Activated B cell treated with CpG ODN at 0.5 μM for 24 hours (primary cell): ENCODE measurements at regions not wholly inside any gene's neighbourhood (a gene's known extent, or its start where the extent isn't known, plus 50 kb on each side); places are given as distances from the start of the nearest gene placed in this dataset.

Experiments
- ATAC-seq: fragments of 200-7000 bp; cut with Tn5 transposase; one replicate; pipeline ENCODE4 v1.10.0; 2021; ENCODE audit warnings: low read depth, mild to moderate bottlenecking, moderate library complexity
- CTCF ChIA-PET: fragments of 350-600 bp; sonication (Branson Sonifier 250); formaldehyde crosslinking; loops from one replicate; lab custom pipeline; 2021; ENCODE audit warnings: antibody characterized with exemption; lab: Charles Lee
- POLR2A ChIA-PET: fragments of 350-600 bp; sonication (Branson Sonifier 250); formaldehyde crosslinking; loops from one replicate; lab custom pipeline; 2021; ENCODE audit warnings: antibody characterized with exemption; lab: Charles Lee
- DNase-seq: peaks from one replicate; pipeline ENCODE4 v3.0.0; 2022
- H3K27ac Mint-ChIP-seq: one replicate; pipeline ENCODE4 v1.8.0; 2020; ENCODE audit warnings: mixed read lengths
- H3K27me3 Mint-ChIP-seq: one replicate; pipeline ENCODE4 v1.8.0; 2021; ENCODE audit warnings: mixed read lengths
- H3K36me3 Mint-ChIP-seq: one replicate; pipeline ENCODE4 v1.8.0; 2021; ENCODE audit warnings: low read depth, mixed read lengths
- H3K4me1 Mint-ChIP-seq: one replicate; pipeline ENCODE4 v1.8.0; 2021; ENCODE audit warnings: mixed read lengths
- H3K4me3 Mint-ChIP-seq: one replicate; pipeline ENCODE4 v1.8.0; 2020; ENCODE audit warnings: mild to moderate bottlenecking, mixed read lengths
- H3K9me3 Mint-ChIP-seq: one replicate; pipeline ENCODE4 v1.8.0; 2020; ENCODE audit warnings: mixed read lengths
- intact Hi-C: fragments of 100-400 bp; cut with micrococcal nuclease; formaldehyde crosslinking; loops from one replicate; pipeline ENCODE4 v1.15.1; 2024
- TF ChIP-seq, protein P1 (sequence below): fragments of 200-600 bp; IDR thresholded peaks from one replicate; pipeline ENCODE4 v1.8.0; 2022; ENCODE audit warnings: antibody characterized with exemption, mild to moderate bottlenecking

DNA sequence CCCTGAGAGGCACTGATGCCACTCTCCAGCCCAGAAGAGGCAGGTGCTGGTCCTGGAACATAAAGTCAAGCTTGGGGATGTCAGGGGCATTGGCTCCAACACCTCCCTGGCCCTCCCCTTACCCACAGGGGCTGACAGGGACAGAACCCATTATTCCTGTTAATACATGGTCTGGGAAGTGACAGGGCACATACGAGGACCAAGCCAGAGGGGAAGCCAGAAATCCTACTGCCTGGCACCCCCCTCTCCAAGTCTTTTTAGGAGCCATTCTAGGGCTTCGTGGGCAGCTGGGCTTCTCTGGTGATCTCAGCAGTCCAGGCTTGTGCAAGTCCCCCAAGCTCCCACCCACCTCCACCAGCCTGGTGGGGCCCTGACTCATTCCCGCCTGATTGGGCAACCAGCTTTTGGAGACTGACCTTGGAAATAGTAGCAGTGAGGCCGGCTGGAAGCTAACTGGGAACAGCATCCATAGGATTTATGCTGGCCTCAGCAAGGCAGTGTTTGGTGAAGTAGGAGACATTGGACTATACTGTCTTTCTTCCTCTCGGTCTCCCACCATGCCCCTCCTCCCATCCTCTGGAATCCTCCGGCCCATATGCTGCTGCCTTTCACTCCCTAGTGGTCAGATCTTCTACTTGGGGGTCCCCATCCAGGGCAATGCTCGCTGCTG is 86.4 kb upstream of the HK2 start:
- no peak overlapping the region for H3K4me3 Mint-ChIP-seq

DNA sequence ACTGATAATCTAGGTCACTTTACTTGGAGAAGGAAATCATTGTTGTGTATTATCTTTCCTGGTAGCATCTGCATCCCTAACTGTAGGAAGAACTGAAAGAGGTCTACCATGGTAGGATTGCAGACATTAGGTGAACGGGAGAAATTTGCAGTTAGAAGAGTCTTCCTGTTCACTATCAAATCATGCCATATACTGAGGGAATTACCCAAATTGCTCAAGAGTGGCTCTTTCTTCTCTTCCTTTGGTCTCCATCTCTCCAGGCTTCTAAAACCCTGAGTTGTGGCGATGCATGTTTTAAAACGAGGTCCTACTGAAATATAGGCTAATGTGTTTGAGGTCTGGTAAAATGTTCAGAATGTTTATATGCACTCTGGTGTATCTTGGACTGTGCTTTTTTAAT is 85.3 kb upstream of the HK2 start:
- POLR2A ChIA-PET, result no interaction called here
- DNase-seq, result no peak
- Mint-ChIP-seq H3K27ac (no peak overlapping the region), H3K36me3 (no peaks in the 10 kb centered on the region), H3K4me1 (no peaks in the 10 kb centered on the region), H3K27me3 (peaks cover 15% of the 10 kb centered on the region), H3K9me3 (no peaks in the 10 kb centered on the region), H3K4me3 (no peak overlapping the region)
- intact Hi-C loops, result no loop called here
- TF ChIP-seq, protein P1, sequence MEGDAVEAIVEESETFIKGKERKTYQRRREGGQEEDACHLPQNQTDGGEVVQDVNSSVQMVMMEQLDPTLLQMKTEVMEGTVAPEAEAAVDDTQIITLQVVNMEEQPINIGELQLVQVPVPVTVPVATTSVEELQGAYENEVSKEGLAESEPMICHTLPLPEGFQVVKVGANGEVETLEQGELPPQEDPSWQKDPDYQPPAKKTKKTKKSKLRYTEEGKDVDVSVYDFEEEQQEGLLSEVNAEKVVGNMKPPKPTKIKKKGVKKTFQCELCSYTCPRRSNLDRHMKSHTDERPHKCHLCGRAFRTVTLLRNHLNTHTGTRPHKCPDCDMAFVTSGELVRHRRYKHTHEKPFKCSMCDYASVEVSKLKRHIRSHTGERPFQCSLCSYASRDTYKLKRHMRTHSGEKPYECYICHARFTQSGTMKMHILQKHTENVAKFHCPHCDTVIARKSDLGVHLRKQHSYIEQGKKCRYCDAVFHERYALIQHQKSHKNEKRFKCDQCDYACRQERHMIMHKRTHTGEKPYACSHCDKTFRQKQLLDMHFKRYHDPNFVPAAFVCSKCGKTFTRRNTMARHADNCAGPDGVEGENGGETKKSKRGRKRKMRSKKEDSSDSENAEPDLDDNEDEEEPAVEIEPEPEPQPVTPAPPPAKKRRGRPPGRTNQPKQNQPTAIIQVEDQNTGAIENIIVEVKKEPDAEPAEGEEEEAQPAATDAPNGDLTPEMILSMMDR, result no peak
- ATAC-seq, result no peak
- CTCF ChIA-PET, result no interaction called here

More for the DNA sequence above, 86.4 kb upstream of the HK2 start:
- Mint-ChIP-seq H3K4me1 (no peaks in the 10 kb centered on the region), H3K36me3 (no peaks in the 10 kb centered on the region), H3K9me3 (no peaks in the 10 kb centered on the region), H3K27me3 (peaks cover 13% of the 10 kb centered on the region), H3K27ac (no peak overlapping the region)
- DNase-seq (no peak), ATAC-seq (no peak)
- TF ChIP-seq, protein P1, result no peak
- POLR2A ChIA-PET, result no interaction called here
- CTCF ChIA-PET, result no interaction called here
- intact Hi-C loops, result no loop called here

DNA sequence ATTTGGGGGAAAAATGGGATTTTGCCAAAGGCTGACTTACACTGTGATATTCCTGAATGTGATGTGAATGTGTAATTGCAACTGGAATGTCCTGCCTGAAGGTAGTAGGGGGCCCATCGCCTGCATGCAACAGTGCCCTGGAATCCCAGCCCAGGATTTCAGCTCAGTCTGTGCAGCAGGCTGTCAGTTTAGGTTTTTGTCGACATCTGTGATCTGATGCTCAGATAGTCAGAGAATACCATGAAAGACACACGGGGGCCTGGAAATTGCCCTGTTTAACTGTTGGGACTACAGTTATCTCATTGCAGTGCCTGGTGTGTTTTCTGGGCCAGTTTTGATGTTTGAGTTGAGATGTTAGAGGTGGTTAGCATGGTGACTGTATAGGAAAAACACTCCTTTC is 84.5 kb upstream of the HK2 start:
- H3K4me3 Mint-ChIP-seq, result no peak overlapping the region
- ChIA-PET CTCF (no interaction called here), POLR2A (no interaction called here)
- no peak overlapping the region for H3K27ac Mint-ChIP-seq
- H3K4me1 Mint-ChIP-seq, result no peaks in the 10 kb centered on the region
- H3K9me3 Mint-ChIP-seq, result no peaks in the 10 kb centered on the region
- ATAC-seq, result no peak
- H3K27me3 Mint-ChIP-seq, result peaks cover 15% of the 10 kb centered on the region
- DNase-seq, result no peak
- intact Hi-C loops, result no loop called here
- TF ChIP-seq, protein P1, result no peak
- H3K36me3 Mint-ChIP-seq, result no peaks in the 10 kb centered on the region

DNA sequence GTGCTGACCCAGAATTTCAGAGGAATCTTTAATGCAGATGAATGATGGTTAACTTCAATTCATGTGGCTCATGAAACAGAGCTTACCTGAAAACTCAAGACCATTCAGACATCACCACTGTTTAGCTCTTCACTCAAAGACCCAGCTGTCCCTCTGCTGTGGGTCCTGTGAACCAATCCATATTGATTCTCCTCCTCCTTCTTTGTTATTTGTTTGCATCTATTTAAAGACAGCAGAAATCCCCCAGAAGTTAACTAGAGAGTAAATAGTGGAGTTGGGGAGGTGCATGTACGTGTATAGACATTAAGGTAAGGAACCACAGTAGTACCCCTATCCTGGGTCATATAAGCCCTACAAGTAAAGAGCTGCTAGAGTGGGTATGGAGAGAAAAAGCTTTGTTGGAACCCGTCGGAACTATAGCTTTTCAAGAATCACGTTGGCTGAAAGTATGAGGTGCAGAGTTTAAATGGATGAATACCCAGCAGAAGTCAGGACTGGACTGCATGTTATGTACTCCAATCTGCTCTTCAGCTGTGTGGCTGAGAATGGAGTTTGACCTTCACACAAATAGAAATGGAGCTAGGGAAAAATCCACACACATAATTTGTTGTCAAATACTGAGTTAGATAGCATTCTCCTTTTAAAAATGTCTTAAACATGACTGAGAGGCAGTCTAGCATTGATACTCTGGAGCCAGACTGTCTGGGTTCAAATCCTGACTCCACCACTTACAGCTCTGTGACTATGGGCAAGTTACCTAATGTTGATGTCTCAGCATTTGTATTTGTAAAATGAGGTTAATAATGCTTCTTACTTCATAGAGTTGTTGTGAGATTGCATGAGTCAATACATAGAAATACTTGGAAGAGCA is 81.7 kb upstream of the HK2 start:
- CTCF ChIA-PET, result no interaction called here
- H3K4me1 Mint-ChIP-seq, result peaks cover 10% of the 10 kb centered on the region
- H3K36me3 Mint-ChIP-seq, result peaks cover 5% of the 10 kb centered on the region
- POLR2A ChIA-PET, result no interaction called here
- H3K27me3 Mint-ChIP-seq, result peaks cover 15% of the 10 kb centered on the region
- TF ChIP-seq, protein P1, result no peak
- no peak for DNase-seq
- intact Hi-C loops, result no loop called here
- no peak overlapping the region for H3K27ac Mint-ChIP-seq
- H3K9me3 Mint-ChIP-seq, result peaks cover 6% of the 10 kb centered on the region
- no peak for ATAC-seq
- H3K4me3 Mint-ChIP-seq, result no peak overlapping the region

DNA sequence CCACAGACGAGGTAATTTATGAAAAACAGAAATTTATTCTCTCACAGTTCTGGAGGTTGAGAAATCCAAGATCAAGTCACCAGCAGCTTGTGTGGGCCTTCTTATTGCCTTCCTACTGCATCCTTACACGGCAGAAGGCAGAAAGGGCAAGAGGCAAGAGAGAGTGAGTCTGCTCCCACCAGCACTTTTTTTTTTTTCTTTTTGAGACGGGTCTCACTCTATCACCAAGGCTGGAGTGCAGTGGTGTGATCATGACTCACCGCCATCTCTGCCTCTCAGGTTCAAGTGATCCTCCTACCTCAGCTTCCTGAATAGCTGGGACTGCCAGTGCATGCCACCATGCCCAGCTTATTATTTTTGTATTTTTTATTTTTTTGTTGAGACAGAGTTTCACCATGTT is 78.5 kb upstream of the HK2 start:
- TF ChIP-seq, protein P1, result no peak
- POLR2A ChIA-PET, result interaction anchor here (0.7 kb wide), 1 partner anchor 1521 kb away, joined by 4 read pairs; no protein-coding TSS in a partner anchor
- Mint-ChIP-seq H3K27me3 (peaks cover 6% of the 10 kb centered on the region), H3K4me1 (peaks cover 10% of the 10 kb centered on the region), H3K4me3 (no peak overlapping the region), H3K9me3 (peaks cover 9% of the 10 kb centered on the region), H3K36me3 (peaks cover 8% of the 10 kb centered on the region), H3K27ac (no peak overlapping the region)
- DNase-seq (no peak), ATAC-seq (no peak)
- intact Hi-C loops, result no loop called here
- CTCF ChIA-PET, result no interaction called here
